Inflammatory macrophage (primary cell): ENCODE measurements at regions not wholly inside any gene's neighbourhood (a gene's known extent, or its start where the extent isn't known, plus 50 kb on each side); places are given as distances from the start of the nearest gene placed in this dataset.
A peak's percentile ranks its signal among the peaks of the same experiment; 100 is the strongest.
"Not testable (repeated sequence)": the region's sequence is repeated elsewhere in the genome, so short reads cannot be mapped to it uniquely, and the experiment has no call there.

Source experiments
- DNase-seq, 2 donors: peaks; one replicate each; pipeline ENCODE4 v3.0.0-alpha.2; 2020 to 2022

DNA sequence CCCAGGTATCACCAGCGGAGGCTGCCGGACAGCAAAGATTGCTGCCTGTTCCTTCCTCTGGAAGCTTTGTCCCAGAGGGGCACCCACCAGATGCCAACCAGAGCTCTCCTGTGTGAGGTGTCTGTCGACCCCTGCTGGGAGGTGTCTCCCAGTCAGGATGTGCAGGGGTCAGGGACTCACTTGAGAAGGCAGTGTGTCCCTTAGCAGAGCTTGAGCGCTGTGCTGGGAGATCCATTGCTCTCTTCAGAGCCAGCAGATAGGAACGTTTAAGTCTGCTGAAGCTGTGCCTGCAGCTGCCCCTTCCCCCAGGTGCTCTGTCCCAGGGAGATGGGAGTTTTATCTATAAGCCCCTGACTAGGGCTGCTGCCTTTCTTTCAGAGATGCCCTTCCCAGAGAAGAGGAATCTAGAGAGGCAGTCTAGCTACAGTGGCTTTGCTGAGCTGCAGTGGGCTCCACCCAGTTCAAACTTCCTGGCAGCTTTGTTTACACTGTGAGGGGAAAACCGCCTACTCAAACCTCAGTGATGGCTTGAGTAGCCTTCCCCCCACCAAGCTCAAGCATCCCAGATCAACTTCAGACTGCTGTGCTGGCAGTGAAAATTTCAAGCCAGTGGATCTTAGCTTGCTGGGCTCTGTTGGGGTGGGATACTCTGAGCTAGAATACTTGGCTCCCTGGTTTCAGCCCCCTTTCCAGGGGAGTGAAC is 253.7 kb downstream of the SPATA31A6 start:
- DNase-seq, result not testable (repeated sequence)

GRCh38 chr9:42442680-42443079 is 259.2 kb downstream of the SPATA31A6 start:
- DNase-seq, result not testable (repeated sequence)

DNA sequence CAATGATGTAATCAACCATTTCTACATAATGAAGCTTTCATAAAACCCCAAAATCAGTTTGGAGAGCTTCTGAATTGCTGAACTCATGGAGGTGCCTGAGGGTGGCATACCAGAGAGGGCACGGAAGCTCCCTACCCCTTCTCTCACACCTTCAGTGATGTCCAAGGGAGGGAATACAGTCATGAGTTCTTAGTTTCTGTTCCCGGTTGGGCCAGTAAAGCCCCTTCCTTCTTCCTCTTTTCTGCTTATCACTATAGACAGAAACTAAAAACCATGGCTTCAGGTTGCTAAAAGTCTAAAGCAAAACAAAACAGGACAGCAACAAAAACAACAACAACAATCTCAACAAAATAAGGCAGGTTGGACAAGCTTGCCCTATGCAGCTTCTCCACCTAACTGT is 260.0 kb downstream of the SPATA31A6 start:
- peak in 1 of 2 donors; percentile 8 for DNase-seq

GRCh38 chr9:42461436-42461835 is 278.0 kb downstream of the SPATA31A6 start:
- not testable (repeated sequence) for DNase-seq

- not testable (repeated sequence) for DNase-seq
These were observed 278.4 kb downstream of the SPATA31A6 start for GRCh38 chr9:42461863-42462262.

- not testable (repeated sequence) for DNase-seq
These were observed 280.5 kb downstream of the SPATA31A6 start for GRCh38 chr9:42463981-42464380.

DNA sequence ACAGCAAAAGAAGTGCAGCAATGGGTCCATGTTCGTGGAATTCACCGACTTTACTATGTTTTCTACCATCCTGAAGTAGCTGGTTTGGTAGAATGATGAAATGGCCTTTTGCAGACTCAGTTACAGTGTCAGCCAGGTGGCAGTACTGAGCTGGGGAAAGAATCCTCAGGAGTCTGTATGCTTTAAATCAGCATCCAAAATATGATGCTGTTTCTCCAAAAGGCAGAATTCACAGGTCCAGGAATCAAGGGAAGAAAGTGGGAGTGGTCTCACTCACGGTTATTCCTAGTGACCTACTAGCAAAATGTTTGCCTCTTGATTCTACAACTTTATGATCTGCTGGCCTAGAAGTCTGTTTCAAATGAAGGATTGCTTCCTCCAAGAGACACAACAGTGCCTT is 287.1 kb downstream of the SPATA31A6 start:
- DNase-seq, result not testable (repeated sequence)

DNA sequence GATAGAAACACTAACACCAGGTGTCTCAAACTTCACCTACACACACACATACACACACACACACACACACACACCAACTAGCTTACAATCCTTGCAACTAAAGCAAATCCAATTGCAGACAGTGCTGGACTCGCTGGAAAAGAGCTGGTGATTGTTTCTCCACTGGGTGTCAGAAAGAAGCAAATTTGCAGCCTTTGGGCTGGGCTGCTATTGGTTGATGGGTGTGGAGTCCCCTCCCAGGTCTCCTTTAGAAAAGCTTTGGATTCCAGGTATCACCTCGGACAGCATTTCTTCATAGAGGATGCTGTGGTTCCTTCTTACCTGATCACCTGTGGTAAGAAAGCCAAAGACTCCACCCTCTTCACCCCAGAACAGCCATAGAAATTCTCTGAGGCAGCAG is 307.5 kb downstream of the SPATA31A6 start:
- not testable (repeated sequence) for DNase-seq

- DNase-seq, result not testable (repeated sequence)
These were observed 319.3 kb downstream of the SPATA31A6 start for GRCh38 chr9:42502620-42503264.

DNA sequence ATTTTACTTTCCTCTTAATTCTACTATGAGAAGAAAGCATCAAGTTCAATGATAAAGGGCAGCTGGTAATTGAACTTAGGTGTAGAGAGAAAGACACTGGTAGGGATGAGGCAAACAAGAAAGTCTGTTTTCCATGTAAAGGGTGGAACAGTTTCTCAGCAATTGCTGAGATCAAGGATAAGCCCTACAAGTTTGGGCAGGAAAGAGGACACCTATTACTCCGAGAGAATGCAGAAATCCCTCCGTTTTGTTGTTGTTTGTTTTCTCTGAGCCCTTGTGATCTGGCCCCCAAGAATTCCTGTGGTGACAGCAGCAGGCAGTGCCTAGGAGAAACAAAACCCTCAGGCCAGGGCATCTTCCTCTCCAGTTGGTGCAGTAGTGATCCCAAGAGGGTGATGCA is 324.7 kb downstream of the SPATA31A6 start:
- not testable (repeated sequence) for DNase-seq

- DNase-seq, result not testable (repeated sequence)
These were observed 330.1 kb downstream of the SPATA31A6 start for GRCh38 chr9:42513535-42513934.

- DNase-seq, result not testable (repeated sequence)
These were observed 351.0 kb downstream of the SPATA31A6 start for GRCh38 chr9:42534325-42534983.

DNA sequence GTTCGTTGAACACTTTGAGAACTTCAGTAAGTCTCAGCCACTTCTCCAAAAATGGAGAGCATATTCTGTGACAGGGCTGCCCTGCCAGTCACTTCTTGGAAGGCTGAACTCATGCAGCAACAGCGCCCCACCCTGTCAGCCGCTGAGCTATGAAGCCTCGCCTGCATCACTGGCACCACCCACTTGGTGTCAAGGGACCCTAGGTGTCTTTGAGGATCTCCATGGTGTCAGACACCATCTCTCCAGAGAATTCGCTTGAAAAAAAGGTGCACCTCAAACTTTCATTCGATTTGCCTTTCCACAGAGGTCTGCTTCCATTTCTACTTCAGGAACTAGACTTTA is 351.5 kb downstream of the SPATA31A6 start:
- DNase-seq, result peak; percentile 0 to 2

DNA sequence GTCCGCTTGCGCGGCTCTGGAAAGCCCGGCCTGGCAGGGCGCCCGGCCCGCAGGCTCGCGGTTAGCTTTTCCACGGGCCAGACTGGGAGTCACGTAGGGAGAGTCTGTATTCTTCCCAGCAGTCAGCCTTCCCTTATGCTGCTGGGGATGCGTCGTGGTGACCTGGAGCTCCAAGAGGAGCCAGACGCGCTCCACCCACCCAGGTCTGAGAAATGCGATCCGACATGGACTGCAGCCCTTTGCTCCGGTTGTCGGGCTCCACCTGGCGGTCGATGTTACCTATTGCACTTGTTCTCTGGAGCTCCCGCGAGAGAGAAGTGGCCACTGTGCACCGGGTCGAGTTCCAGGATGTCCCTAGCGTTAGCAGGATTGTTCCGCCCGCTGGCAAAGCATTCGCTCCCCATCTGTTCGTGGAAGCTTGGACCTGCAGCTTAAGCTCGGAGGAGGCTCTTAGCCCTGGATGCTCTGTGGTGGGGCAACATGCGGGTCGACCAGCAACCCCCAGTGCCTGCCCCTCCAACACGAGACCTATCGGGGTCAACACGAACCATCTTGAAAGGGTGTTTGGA is 367.4 kb downstream of the SPATA31A6 start:
- DNase-seq, result not testable (repeated sequence)

- not testable (repeated sequence) for DNase-seq
These were observed 385.1 kb downstream of the SPATA31A6 start for GRCh38 chr9:42568530-42568929.

DNA sequence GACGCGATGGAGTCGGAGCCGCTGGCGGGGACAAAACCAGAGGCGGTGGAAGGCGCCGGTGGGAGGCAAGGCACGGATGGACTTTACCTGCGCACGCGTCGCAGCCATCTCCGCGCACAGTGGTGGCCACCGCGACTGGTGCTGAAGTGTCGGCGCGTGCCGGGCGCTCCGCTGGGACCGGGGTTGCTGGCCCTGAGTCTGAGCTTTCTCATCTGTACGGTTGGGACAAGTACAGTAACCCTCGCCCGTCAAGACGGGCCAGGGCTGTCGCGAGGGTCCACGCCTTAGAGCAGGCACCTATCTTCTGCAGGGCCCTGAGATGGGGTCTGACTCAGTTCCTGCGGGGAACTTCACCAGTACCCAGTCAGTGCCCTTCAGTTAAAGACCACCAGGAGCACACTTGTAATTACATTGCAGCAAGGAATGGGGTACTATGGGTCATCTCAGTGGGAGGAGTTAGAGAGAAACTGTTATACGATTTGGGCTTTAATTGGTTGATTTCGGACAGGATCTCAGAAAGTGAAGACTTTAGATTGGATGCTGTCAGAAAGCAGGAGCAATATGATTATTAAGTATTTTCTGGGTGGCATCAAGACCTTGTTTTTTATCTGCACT is 385.6 kb downstream of the SPATA31A6 start:
- not testable (repeated sequence) for DNase-seq

DNA sequence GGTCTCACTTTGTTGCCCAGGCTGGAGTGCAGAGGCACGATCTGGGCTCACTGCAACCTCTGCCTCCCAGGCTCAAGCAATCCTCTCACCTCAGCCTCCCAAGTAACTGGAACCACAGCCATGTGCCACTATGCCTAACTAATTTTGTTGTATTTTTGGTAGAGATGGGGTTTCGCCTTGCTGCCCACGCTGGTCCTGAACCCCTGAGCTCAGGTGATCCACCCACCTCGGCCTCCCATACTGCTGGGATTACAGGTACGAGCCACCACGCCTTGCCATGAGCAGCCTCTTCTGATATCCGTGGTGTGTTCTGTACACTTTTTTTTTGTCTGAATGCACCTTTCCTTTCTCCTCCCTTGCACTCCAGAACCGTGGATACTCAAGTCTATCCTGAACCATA is 394.4 kb downstream of the SPATA31A6 start:
- DNase-seq, result not testable (repeated sequence)
